ENCODE measurements at regions not wholly inside any gene's neighbourhood (a gene's known extent, or its start where the extent isn't known, plus 50 kb on each side); places are given as distances from the start of the nearest gene placed in this dataset.
"Not testable (repeated sequence)": the region's sequence is repeated elsewhere in the genome, so short reads cannot be mapped to it uniquely, and the experiment has no call there.

DNA sequence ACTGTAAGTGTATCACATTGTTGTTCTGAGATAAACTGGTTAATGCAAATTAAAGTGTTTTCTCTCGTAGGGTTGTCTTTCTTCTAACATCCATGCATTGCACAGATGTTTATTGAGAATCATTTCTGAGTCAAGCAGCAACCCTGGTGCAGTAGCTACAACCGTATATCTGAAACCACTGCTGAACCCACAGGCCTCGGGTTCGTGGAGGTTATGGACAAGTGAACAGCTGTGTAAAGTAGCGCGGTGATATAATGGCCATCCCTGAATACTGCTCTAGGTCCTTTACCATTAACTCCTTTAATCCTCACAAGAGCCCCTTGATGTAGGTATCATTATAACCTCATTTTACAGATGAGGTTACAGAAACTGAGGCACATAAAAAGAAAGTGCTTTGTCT, 486.1 kb upstream of the TMEM132C start:
- no peak for DNase-seq (ENCODE audit: low read depth in 2 of 2)

DNA sequence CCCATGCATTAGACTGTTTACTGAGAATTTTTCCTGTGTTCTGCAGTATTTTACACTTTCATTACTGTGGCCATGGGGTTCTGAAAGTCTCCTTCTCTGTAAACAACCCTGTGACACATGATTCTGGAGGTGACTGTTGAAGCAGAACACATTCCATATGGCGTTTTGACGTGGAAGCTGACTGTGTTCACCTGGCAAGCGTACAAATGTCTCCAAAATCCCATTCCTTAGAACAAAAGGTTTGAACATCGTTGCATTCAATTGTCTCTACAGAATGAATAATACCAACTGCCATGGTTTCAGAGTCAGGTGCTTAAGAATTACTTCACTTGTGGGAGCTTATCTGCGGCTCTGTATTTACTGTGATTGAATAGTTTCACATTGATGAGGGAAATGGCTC, 485.6 kb upstream of the TMEM132C start:
- no peak for DNase-seq (ENCODE audit: low read depth in 2 of 2)

DNA sequence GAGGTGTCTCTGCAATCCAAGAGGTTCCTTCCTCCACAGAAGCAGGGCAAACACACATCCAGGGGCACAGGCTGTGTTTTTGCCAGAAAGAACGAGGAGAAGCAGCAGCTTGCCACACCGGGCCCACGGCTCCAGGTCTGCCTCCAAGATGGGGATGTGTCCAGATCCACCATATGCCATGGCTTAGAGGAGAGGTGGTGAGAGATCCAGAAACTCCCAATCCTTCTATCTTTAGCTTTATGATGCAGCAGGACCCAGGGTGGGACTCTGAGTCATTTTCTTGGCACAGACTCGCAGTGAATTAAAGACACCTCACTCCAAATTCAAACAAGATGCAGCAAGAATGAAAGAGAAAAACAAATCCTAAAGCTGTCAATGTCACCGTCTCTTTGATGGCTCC, 481.4 kb upstream of the TMEM132C start:
- no peak for DNase-seq (ENCODE audit: low read depth in 2 of 2)

DNA sequence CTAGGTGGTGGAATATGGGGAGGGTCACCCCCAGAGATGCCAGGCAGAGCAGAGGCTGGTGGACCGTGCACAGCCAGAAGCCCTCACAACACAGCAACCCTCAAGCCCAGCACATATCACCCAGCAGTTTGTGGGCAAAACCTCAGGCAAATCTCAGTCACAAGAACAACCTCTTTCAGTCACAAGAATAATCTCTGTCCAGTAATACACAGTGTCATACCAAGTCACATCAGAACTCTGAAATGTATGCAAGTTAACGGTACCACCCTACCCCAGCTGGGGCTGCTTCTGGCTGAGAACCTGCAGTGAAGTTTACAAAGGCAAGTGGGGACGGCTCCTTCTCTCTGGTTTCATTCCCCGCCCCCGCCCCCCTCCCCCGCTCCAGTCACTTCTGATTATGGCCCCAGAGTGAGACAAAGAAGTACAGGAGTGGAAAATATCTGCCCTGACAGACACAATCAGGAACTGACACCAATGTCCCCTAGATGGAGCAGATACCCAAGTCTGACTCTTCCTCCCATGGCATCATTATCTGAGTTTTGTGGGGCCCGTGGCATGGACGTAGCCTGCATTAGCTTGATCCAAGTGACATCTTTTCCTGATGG, 480.9 kb upstream of the TMEM132C start:
- no peak for DNase-seq (ENCODE audit: low read depth in 2 of 2)

DNA sequence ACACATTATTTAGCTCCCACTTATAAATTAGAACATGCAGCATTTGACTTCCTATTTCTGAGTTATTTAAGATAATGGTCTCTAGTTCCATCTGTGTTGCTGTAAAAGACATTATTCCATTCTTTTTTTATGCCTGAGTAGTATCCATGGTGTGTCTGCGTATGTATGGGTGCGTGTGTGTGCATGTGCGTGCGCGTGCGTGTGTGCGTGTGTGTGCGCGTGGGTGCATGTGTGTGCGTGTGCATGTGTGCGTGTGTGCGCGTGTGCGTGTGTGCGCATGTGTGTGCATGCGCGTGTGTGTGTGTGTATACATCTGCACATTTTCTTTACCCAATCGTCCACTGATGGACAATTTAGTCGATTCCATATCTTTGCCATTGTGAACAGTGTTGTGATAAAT, 479.4 kb upstream of the TMEM132C start:
- no peak for DNase-seq (ENCODE audit: low read depth in 2 of 2)

DNA sequence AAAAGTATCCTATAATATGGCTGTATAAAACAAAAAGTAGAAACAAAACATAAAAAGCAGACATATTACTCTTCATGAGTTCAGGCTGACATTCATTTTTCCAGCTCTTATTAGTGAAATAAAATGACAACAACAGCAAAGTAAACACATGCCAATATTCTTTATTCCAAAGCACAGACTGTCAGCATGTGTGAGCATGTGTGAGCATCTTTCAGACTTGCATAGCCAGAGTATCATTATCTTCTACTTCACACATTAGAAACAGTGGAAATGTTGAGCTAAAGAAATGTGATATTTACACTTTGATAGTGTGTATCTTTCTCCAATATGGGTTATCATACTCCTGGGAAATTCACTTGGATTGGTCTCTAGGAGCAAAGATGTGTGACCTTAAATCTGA, 476.6 kb upstream of the TMEM132C start:
- DNase-seq (ENCODE audit: low read depth in 2 of 2): no peak

DNA sequence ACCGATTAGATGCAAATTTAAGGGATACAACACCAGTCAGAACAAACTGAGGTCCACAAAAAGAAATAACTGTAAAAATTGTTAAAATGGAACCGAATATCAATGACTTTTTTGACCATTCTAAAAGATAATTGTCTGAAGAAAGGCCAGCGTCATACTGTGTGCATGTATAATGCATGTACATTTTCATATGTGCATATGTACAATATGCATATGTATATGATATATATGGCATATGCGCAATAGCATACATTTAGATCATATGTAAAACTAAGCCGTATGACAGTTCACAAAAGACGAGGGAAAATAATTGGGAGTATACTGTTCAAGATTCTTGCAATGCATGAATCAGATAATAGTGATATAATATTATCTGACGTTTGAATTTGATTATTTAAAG, 475.8 kb upstream of the TMEM132C start:
- DNase-seq (ENCODE audit: low read depth in 2 of 2): no peak

DNA sequence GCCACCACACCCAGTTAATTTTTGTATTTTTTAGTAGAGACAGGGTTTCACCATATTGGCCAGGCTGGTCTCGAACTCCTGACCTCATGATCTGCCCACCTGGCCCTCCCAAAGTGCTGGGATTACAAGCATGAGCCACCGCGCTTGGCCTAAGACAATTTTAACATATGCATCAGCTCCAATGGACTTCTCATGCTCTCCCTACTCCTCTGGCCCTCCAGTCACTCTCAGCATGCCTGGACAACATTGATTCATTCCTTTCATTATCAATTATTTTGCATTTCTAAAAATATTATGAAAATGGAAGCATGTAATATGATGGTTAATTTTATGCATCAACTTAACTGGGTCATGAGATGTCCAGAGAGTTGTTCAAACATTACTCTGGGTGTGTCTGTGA, 469.1 kb upstream of the TMEM132C start:
- DNase-seq (ENCODE audit: low read depth in 2 of 2): no peak

DNA sequence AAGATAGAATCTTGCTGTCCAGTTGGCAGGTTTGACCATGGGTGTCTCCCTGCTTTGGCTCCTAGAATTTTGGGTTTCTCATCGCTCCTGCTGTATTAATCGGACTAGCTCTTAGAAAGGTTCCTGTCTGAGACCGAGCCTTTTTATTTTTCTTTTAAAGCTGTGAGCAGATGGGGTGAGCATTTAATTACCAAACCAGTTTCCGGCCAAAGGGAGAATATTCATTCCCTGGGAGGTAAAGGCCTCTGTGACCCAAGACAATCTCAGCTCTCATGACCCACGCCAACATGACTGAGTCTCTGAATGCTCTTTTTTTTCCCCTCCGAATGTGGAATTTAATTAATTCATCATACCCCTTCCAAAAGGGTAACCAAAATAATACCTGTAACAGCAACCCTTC, 464.7 kb upstream of the TMEM132C start:
- DNase-seq (ENCODE audit: low read depth in 2 of 2): no peak

DNA sequence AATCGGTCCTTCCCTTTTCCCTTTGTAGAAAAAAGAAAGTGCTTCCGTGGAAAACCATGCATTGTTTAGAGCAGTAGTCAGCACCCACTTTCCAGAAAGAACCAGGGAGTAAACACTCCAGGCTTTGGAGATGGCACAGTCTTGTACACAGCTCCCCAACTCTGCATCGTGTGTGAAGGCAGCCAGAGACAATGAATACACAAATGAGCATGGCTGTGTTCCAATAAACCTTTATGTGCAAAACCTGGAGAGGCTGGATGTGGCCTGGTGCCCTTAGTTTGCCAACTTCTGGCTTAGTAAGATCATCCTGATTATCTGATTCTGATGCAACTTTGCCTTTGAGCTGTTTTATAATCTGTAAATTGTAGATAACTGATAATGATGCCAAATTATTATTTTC, 463.4 kb upstream of the TMEM132C start:
- no peak for DNase-seq (ENCODE audit: low read depth in 2 of 2)

DNA sequence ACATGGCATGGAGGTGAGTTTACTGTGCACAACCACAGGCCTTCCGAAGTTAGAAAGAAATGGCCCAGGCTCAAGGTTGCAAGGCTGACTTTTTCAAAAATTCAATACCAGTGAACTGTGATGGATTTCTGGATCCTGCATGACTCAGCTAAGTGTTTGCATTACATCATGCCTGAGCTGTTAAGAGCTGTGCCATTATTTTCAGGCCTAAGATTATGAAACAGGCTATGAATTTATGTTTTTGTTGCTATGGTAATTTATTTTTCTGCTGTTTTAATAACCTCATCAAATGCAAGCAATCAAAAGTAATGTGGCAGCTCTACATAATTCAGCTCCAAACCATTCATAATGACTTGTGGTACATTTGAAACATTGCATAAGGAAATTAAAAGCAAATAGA, 457.7 kb upstream of the TMEM132C start:
- no peak for DNase-seq (ENCODE audit: low read depth in 2 of 2)

DNA sequence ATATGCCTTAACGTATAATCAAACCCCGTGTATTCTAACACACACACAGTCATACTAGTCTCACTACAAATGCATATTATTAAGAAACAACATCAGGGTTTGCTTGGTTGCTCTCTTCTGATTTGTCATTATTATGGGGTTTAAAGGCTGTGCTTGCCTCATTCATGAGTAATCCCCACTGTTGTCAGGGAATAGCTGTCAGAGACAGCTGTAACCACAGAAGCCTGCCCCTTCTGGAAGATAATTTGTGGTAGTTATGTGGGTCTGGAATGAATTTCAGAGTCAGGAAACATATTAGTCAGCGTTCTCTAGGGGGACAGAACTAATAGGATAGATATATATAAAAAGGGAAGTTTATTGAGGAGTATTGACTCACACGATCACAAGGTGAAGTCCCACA, 456.9 kb upstream of the TMEM132C start:
- DNase-seq (ENCODE audit: low read depth in 2 of 2): no peak

DNA sequence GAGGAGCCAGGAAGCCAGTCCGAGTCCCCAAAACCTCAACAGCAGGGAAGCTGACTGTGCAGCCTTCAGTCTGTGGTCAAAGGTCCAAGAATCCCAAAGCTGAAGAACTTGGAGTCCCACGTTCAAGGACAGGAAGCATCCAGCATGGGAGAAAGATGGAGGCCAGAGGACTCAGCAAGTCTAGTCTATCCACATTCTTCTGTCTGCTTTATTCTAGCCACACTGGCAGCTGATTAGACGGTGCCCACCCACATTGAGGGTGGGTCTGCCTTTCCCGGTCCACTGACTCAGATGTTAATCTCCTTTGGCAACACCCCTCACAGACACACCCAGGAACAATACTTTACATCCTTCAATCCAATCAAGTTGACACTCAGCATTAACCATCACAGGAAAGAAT, 456.5 kb upstream of the TMEM132C start:
- DNase-seq (ENCODE audit: low read depth in 2 of 2): not testable (repeated sequence)

DNA sequence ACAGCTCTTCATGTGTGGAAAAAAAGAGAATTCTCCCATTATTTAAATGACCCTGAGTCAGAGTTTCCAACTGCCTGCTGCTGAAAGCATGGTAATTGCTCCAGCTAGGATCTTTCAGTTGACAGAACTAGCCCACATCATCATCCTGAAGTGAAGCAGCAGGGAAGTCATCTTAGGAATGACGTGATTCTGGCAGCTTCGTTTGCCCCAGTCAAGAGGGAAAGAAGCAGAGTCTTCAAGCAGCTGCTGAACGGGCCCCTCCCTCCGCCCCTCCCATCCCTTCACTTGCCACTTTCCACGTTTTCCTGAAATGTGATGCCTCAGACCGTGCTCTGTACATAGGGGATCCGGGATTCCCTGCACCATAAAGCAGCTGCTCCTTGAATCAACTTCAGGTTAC, 455.0 kb upstream of the TMEM132C start:
- no peak for DNase-seq (ENCODE audit: low read depth in 2 of 2)

DNA sequence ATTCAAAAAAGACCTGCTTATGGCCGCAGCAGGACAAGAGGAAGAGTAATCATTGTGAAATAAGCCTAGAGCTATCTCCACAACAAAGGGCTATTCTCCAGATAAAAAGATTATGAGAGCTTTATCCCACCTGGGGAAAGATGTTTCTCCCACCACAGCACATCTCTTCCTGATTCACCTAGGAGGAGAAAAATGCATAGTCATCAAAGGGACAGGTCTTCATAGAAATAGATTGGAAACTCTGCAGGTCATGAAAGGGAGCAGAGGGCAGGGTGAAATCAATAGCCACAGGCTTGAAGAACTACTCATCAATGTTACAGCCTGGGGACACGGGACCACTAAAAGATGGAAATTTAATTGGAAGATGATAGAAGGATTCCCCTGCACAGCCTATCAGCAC, 453.8 kb upstream of the TMEM132C start:
- no peak for DNase-seq (ENCODE audit: low read depth in 2 of 2)

DNA sequence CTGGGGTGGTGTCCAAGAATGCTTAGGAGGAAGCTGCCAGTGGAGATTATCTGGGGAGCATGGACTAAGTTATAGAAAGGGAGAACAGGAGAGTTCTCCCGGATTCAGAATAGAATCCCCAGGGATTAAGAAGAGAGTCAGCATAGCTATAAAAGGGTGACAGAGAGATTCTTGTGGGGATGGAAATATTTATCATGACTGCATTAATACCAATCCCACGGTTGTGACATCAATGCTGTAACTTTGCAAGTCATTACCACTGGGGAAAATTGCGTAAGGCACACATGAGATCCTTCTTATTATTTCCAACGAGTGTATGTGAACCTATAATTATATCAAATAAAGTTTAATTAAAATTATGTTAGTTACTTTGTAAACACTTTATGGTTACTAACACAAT, 447.9 kb upstream of the TMEM132C start:
- no peak for DNase-seq (ENCODE audit: low read depth in 2 of 2)

DNA sequence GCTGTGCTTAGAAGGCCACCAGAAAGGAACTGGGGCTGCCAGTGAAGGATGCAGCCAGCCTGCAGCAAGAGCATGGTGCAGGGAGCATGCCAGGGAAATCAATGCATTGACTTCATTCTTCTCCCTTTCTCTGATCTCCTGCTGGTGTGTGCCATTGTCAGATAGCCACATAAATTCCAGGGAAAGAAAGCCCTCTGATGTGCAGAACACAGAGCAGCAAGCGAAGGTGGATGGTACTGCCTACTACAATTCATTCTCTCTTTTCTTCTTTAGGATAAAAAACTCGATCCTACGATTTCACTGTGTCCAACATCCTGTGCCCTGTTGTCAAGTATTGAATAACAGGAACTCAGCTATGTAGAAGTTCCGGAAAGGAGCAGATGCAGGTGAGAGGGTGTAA, 446.7 kb upstream of the TMEM132C start:
- DNase-seq (ENCODE audit: low read depth in 2 of 2): no peak

DNA sequence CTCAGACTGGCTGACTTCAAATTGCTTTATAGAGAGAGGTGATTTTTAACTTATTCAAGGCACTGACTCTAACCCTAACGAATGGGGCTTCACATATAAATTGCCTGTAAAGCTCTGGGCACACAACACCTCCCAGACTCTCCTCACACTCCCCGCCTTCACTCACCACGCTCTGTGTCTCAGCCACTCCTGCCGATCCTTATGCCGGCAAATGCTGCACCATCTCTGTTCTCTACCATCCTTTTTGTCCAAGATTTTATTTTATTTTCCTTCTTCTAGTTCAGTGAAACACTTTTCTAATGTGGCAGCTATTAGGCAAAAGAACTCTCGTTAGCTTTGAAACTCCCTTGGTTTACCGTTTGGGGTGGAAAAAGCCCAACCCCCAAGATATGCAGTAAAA, 446.1 kb upstream of the TMEM132C start:
- DNase-seq (ENCODE audit: low read depth in 2 of 2): no peak

DNA sequence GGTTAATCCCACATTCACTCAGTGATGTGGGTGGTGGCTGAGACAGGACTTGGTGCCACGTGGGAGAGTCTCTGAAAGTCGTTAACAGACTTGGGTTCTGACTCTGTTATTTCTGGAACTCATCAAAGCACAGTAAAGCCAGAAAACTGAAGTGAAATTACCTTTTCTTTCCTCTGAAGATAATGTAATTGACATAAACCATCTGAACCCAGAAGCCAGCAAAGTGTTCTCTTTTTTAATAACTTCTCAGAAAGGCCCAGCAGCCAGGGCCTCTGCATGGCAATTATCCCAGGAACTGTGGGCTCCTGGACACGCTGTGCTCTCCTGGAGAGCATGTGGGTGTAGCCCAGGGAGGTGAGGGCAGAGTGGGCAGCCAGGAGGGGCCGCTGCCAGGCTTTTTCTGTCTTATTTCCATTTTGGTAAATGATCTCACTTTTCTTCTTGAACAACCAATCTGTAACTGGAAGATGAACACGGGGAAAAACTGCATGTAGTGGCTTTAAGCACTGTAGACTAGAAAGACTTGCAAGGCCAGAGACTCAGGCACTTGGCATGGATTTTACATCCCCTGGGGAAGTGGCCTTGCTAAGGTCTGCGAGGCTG, 444.1 kb upstream of the TMEM132C start:
- no peak for DNase-seq (ENCODE audit: low read depth in 2 of 2)

DNA sequence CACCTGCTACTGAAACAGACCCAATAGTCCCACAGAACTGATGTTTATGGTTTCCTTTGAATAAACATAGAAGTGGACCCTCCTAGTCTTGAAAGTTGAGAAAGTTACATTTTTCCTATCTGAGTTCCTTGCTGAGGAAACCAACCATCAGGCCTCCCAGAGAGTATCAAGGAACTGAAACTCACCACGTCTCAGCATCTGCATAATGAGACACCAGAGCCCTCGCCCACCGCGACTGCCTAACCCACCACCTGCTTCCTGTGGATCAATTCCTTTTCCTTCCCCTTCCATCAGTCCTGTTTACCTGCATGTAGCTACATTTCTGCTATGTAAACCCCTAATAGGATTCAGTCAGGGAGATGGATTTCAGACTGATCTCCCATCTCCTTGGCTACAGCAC, 443.2 kb upstream of the TMEM132C start:
- DNase-seq (ENCODE audit: low read depth in 2 of 2): no peak

DNA sequence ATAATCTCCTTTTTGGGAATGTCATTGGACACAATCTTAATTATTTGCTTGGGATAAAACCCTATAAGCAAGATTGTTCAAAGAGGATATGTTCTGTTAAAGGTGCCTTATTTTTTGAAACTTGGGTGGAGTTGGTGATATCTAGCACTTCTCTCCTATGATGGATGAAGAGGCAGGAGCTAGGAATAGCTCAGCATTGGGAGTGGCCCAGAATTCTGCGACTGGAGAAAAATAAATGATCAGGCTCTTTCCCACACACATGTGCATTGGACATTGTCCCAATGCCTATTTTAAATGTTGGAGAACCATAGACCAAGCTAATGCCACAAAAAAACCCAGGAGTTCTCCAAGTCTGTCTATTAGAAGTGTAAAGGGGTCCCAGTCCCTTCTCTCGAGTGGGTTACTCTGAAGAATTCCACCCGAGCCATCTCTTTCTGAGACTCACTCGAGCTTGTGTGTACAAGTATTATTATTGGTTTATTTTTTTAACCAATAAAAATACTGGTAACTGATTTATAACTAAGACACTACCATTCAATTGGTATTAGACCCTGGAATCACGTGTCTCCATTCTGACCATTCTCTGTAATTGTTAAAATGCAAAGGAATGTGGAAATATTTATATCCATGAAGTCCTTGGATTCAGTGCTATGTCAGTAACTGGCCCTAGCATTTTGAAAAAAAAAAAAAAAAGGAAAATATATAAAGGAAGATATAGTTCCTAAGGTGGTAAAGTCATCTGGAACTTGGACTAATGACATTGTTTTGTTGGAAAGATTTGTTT, 437.5 kb upstream of the TMEM132C start:
- no peak for DNase-seq (ENCODE audit: low read depth in 2 of 2)

DNA sequence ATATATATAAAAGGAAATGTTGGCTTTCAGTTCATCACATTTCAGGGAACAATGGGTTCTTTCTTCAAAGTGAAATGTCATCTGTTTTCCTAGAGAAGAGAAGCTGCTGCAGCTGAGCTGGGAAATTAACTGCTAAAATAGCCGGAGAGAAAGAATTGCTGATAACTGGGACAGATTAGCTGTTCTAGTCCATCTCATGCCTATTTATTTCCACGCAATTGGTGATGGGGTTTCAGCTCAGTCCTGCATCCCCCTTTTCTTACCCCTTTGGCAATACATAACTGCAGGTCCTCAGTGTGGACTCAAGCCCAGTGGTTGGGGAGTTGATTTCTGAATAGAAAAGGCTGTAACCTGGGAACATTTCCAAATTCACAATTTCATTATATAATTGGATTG, 436.9 kb upstream of the TMEM132C start:
- DNase-seq (ENCODE audit: low read depth in 2 of 2): no peak

DNA sequence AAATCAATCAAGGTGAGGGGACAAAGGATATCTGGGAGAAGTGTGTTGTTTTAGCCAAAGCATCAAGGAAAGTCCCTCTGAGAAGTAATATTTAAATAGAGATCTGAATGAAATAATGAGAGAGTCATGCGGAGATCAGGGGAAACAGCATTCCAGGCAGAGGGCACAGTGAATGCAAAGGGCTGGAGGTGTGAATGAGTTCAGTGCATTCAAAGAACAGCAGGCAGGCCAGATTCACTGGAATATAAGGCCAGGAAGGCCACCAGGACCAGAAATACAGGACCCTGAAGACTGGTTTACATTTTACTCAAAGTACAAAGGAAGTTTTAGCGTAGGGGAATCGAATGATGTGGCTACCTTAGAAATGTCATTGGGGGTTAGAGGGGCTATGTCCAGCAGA, 436.2 kb upstream of the TMEM132C start:
- DNase-seq (ENCODE audit: low read depth in 2 of 2): no peak

DNA sequence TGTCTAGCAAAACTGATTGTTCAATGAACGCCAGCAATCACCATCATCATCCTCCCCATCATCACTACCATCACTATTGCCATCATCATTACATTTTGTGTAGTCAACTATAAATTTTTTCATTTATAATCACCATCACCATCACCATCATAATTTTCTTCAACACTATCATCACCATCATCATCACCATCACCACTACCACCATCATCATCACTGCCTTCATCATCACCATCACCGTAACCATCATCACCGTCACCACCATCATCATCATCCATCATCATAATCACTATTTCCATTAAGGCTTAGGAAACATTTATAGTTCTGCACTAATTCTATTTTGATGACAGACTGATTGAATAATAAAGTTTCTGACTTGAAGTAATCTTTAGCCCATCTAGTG, 434.8 kb upstream of the TMEM132C start:
- no peak for DNase-seq (ENCODE audit: low read depth in 2 of 2)
